Sigmoid colon (tissue), 6 donors: ENCODE measurements at regions not wholly inside any gene's neighbourhood (a gene's known extent, or its start where the extent isn't known, plus 50 kb on each side); places are given as distances from the start of the nearest gene placed in this dataset.
A peak's percentile ranks its signal among the peaks of the same experiment; 100 is the strongest.
"Not testable (repeated sequence)": the region's sequence is repeated elsewhere in the genome, so short reads cannot be mapped to it uniquely, and the experiment has no call there.

Experiments used
- DNase-seq: peaks from one replicate; pipeline ENCODE4 v3.0.0-alpha.2; 2019
- H3K27ac ChIP-seq, 4 donors: fragments of 200-600 bp; sonication (generic); one replicate each; pipeline ENCODE4 v1.5.1; 2016 to 2019; ENCODE audit warnings: mild to moderate bottlenecking in 1 of 4
- H3K27me3 ChIP-seq, 3 donors: fragments of 200-600 bp; sonication (generic); one replicate each; pipeline ENCODE4 v1.5.1; 2019; ENCODE audit warnings: mild to moderate bottlenecking in 1 of 3
- H3K36me3 ChIP-seq, 4 donors: fragments of 200-600 bp; sonication (generic); one replicate each; pipeline ENCODE4 v1.5.1; 2016 to 2019
- H3K4me1 ChIP-seq, 4 donors: fragments of 200-600 bp; sonication (generic); one replicate each; pipeline ENCODE4 v1.5.1; 2017 to 2019
- H3K4me3 ChIP-seq, 4 donors: fragments of 200-600 bp; sonication (generic); one replicate each; pipeline ENCODE4 v1.5.1; 2017 to 2019; ENCODE audit warnings: mild to moderate bottlenecking in 2 of 4, moderate library complexity in 1 of 4
- H3K9me3 ChIP-seq, 4 donors: fragments of 200-600 bp in 3 of 4; sonication (generic) in 3 of 4; one replicate each; pipeline versions ENCODE4 v1.5.1 to v1.6.1; 2013 to 2019
- EP300 ChIP-seq, 4 donors: sonication (generic); formaldehyde crosslinking; IDR thresholded peaks; one replicate each; pipeline ENCODE4 v1.6.1; 2017; ENCODE audit warnings: antibody characterized with exemption in 4 of 4
- POLR2A ChIP-seq, 2 donors: fragments of 450-650 bp; IDR thresholded peaks; one replicate each; pipeline ENCODE4 v1.6.1; 2016; ENCODE audit warnings: antibody characterized with exemption in 2 of 2, mild to moderate bottlenecking in 2 of 2, moderate library complexity in 2 of 2
- POLR2AphosphoS5 ChIP-seq, 4 donors: sonication (generic); formaldehyde crosslinking; IDR thresholded peaks; one replicate each; pipeline ENCODE4 v1.6.1; 2017; ENCODE audit warnings: antibody characterized with exemption in 4 of 4
- WGBS, 2 donors: extraction: QIAGEN DNeasy Blood & Tissue Kit; methylation state at CpG; one replicate each; pipeline ENCODE4 v1.1.7; 2013; 5-methylcytosine and 5-hydroxymethylcytosine counted together
- intact Hi-C: fragments of 100-400 bp; cut with DNase I; formaldehyde crosslinking; loops from one replicate; pipeline ENCODE4 v1.15.1; 2023
- TF ChIP-seq, protein P1 (sequence below), 4 experiments: fragments of 450-650 bp in 3 of 4; fragments of 200-600 bp in 1 of 4; IDR thresholded peaks; one replicate each; pipeline ENCODE4 v1.5.1; 2016 to 2019; ENCODE audit warnings: antibody characterized with exemption in 4 of 4, mild to moderate bottlenecking in 3 of 4, moderate library complexity in 2 of 4
- donor health status: healthy with polysubstance abuse.
- donor health status: healthy.

- WGBS, 2 donors: 93 to 95% methylated on average over 6 of the region's 6 CpGs
- intact Hi-C loops: no loop called here
- no peaks in the 10 kb centered on the region for H3K9me3 ChIP-seq
- TF ChIP-seq POLR2A (IDR thresholded peaks at IDR 0.05) (no peak), EP300 (IDR thresholded peaks at IDR 0.05) (no peak), POLR2AphosphoS5 (IDR thresholded peaks at IDR 0.05) (no peak)
- TF ChIP-seq, protein P1, sequence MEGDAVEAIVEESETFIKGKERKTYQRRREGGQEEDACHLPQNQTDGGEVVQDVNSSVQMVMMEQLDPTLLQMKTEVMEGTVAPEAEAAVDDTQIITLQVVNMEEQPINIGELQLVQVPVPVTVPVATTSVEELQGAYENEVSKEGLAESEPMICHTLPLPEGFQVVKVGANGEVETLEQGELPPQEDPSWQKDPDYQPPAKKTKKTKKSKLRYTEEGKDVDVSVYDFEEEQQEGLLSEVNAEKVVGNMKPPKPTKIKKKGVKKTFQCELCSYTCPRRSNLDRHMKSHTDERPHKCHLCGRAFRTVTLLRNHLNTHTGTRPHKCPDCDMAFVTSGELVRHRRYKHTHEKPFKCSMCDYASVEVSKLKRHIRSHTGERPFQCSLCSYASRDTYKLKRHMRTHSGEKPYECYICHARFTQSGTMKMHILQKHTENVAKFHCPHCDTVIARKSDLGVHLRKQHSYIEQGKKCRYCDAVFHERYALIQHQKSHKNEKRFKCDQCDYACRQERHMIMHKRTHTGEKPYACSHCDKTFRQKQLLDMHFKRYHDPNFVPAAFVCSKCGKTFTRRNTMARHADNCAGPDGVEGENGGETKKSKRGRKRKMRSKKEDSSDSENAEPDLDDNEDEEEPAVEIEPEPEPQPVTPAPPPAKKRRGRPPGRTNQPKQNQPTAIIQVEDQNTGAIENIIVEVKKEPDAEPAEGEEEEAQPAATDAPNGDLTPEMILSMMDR (IDR thresholded peaks at IDR 0.05): no peak
- H3K4me1 ChIP-seq: no peaks in the 10 kb centered on the region
- H3K27me3 ChIP-seq: no peaks in the 10 kb centered on the region
- no peak overlapping the region for H3K4me3 ChIP-seq
- DNase-seq: no peak
- H3K36me3 ChIP-seq: no peaks in the 10 kb centered on the region
- H3K27ac ChIP-seq: no peak overlapping the region
Observed at GRCh38 chr20:53788253-53789022, 194.8 kb upstream of the ZNF217 start.

DNA sequence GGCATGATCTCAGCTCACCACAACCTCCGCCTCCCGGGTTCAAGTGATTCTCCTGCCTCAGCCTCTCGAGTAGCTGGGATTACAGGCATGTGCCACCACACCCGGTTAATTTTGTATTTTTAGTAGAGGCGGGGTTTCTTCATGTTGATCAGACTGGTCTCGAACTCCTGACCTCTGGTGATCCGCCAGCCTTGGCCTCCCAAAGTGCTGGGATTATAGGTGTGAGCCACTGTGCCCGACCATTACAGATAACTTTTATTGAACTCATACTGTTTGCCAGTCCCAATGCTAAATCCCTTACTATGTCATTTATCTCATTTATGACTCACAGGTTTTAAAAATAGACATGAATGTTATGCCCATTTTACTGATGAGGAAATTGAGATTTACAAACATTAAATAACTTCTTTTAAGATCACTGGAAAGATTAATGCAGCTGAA, 193.9 kb upstream of the ZNF217 start:
- H3K36me3 ChIP-seq, intact Hi-C loops, DNase-seq, H3K9me3 ChIP-seq, H3K4me1 ChIP-seq, H3K27ac ChIP-seq, H3K27me3 ChIP-seq, H3K4me3 ChIP-seq: not testable (repeated sequence)
- 19 to 73% methylated on average over 8 of the region's 8 CpGs for WGBS, 2 donors

- H3K36me3 ChIP-seq: no peaks in the 10 kb centered on the region
- DNase-seq: no peak
- 11 to 56% methylated on average over 9 of the region's 9 CpGs for WGBS, 2 donors
- intact Hi-C loops: no loop called here
- H3K4me3 ChIP-seq: no peak overlapping the region
- no peaks in the 10 kb centered on the region for H3K4me1 ChIP-seq
- H3K9me3 ChIP-seq: no peaks in the 10 kb centered on the region
- no peaks in the 10 kb centered on the region for H3K27me3 ChIP-seq
- peak in 1 of 2 donors; percentile 4 for TF ChIP-seq POLR2A (IDR thresholded peaks at IDR 0.05)
- TF ChIP-seq, protein P1 (IDR thresholded peaks at IDR 0.05): no peak
- TF ChIP-seq POLR2AphosphoS5 (IDR thresholded peaks at IDR 0.05): no peak
- no peak for TF ChIP-seq EP300 (IDR thresholded peaks at IDR 0.05)
- H3K27ac ChIP-seq: no peak overlapping the region
Observed at GRCh38 chr20:53786445-53787267, 193.0 kb upstream of the ZNF217 start.

- no peaks in the 10 kb centered on the region for H3K4me1 ChIP-seq
- no peaks in the 10 kb centered on the region for H3K27me3 ChIP-seq
- no peak overlapping the region for H3K27ac ChIP-seq
- 12 to 55% methylated on average over 3 of the region's 3 CpGs for WGBS, 2 donors
- no peak for DNase-seq
- H3K9me3 ChIP-seq: no peaks in the 10 kb centered on the region
- H3K36me3 ChIP-seq: no peaks in the 10 kb centered on the region
- TF ChIP-seq, protein P1 (IDR thresholded peaks at IDR 0.05): no peak
- TF ChIP-seq EP300 (IDR thresholded peaks at IDR 0.05): no peak
- TF ChIP-seq POLR2AphosphoS5 (IDR thresholded peaks at IDR 0.05): no peak
- no peak for TF ChIP-seq POLR2A (IDR thresholded peaks at IDR 0.05)
- intact Hi-C loops: no loop called here
- no peak overlapping the region for H3K4me3 ChIP-seq
Observed at GRCh38 chr20:53786071-53786444, 192.4 kb upstream of the ZNF217 start.

- no peaks in the 10 kb centered on the region for H3K36me3 ChIP-seq
- H3K4me3 ChIP-seq: no peak overlapping the region
- intact Hi-C loops: no loop called here
- no peaks in the 10 kb centered on the region for H3K27me3 ChIP-seq
- no peak for TF ChIP-seq POLR2A (IDR thresholded peaks at IDR 0.05)
- no peak for TF ChIP-seq EP300 (IDR thresholded peaks at IDR 0.05)
- TF ChIP-seq, protein P1 (IDR thresholded peaks at IDR 0.05): no peak
- no peak for TF ChIP-seq POLR2AphosphoS5 (IDR thresholded peaks at IDR 0.05)
- peak; percentile 13 for DNase-seq
- 70 to 87% methylated on average over 3 of the region's 3 CpGs for WGBS, 2 donors
- no peaks in the 10 kb centered on the region for H3K4me1 ChIP-seq
- H3K27ac ChIP-seq: no peak overlapping the region
- H3K9me3 ChIP-seq: no peaks in the 10 kb centered on the region
Observed at GRCh38 chr20:53785320-53785719, 191.7 kb upstream of the ZNF217 start.
